NCI-H82 (cell line): ENCODE measurements at regions not wholly inside any gene's neighbourhood (a gene's known extent, or its start where the extent isn't known, plus 50 kb on each side); places are given as distances from the start of the nearest gene placed in this dataset.

Experiments used
- DNase-seq: peaks from one replicate; lab custom pipeline; 2025; lab: John Stamatoyannopoulos, UW

DNA sequence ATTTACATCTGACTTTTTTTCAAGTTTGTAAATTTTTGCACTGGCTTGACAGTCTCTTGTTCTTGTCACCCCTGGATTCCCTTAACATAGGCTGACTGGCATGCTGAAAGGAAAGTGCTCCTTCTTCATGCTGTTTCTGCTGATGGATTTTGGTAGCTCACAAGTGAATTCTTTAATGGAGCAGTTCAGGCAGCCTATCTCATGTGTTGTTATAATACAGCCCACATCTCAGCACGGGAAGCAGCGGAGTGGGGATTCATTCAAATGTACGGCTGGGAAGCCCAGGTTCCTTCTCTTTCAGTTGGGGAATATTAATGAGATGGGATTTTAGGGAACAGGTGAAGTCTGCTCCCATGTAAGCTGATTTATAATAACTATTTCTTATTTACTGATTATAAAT is 142.8 kb downstream of the CD8B2 start:
- no peak for DNase-seq

GRCh38 chr2:106631281-106631680 is 144.1 kb downstream of the CD8B2 start:
- DNase-seq = no peak

DNA sequence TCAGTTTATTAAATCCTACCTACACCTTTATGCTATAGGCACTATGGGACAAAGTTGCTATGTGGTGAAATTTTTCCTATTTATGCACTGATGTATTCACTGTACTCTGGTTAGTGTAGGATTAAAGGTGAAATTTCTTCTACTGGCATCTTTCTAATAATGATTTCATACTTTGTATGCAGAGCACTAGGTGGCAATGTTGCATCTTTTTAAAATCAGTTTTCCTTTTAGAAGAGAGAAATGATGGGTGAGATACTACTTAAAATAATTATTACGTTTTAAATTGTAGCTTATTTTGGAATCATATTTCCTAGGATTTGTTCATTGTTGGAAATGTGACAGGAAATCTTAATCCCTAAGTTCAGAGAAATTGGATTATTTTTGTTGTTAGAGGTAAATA is 150.9 kb downstream of the CD8B2 start:
- peak; percentile 42 for DNase-seq

DNA sequence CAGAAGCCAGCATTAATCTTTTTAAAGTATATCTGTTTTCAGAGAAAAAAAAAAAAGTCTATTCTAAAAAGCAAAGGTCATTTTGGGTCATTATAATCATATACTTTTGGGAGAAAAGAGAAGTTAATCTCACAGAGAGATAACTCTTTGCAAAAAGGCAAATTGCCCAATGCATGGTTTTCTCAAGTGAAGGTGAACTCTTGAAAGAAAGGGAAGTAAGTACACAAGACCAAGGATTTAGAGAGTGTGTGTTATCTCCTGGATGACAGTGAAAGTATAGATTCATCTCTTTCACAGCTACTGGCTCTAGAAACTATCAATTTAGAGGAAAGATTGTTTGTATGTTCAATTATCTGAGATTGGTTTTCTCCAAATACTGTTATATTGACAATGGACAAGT is 151.4 kb downstream of the CD8B2 start:
- DNase-seq = no peak

DNA sequence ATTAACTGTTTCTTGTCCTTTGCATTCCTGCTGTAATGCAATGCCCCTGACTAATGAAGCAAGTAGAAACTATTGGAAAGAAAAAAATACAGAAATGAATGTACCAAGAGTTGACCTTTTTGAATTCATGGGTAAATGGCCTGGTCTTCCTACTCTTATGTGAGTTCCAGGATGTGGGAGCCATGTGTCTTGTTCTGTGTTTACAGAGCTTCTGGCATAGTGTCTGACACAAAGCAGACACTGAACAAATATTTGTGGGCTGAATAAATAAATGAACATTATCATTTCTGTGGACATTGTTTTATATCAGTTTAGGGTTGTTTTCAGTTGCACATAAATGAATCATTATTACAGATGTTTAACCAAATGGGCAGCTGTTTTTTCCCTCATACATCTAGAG is 155.5 kb downstream of the CD8B2 start:
- no peak for DNase-seq

DNA sequence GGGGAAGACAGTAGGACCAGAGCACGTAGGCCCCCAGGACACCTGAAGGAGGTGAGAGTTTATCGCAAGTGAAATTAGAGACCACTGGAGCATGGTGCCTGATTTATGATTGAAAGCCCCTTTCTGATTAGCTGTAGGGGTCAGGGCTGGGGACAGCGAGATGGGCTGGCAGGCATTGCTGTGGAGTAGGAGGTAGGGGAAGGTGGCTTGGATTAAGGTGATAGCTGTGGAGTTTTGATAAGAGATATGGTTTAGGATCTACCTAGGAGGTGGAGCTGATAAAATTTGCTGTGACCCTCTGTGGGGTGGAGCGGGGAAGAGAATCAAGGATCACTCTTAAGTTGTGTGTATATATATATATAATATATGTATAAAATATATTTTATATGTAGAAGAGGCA is 157.5 kb downstream of the CD8B2 start:
- DNase-seq = no peak

- no peak for DNase-seq
These were observed 159.4 kb downstream of the CD8B2 start for GRCh38 chr2:106646605-106647004.

DNA sequence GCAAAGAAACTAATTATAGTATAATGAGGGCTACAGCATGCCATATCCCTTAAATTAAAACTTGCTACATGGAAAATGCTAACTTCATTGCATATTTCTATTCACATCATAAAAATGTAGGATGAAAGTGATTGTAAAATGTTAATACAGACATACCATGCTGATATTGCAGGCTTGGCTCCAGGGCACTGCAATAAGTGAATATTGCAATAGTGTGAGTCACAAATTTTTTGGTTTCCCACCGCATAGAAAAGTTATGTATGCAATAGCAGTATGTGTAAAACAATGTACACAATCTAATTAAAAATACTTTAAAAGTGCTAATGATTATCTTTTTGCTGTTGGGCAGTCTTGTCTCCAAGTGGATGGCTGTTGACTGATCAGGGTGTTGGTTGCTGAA is 162.1 kb downstream of the CD8B2 start:
- DNase-seq = no peak

DNA sequence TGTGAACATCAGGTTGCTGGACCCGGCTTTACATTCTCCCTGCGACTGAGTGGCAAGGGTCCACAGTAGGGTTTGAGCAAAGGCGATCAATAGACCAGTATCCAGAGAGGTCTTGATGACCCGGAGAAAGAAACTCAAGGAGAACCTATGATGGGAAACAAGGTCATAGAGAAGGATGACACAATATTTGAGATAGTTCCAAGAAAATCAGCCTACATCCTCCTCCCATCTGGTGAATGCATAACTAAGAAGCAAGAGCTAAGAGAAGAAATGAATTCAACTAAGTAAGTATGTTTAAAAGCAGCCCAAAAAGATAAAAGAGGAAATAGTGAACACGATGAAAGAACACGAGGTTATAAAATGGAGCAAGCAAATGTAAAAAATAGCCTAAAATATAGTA is 166.3 kb downstream of the CD8B2 start:
- DNase-seq = no peak

- DNase-seq = no peak
These were observed 171.5 kb downstream of the CD8B2 start for GRCh38 chr2:106658616-106659015.

- no peak for DNase-seq
These were observed 177.5 kb downstream of the CD8B2 start for GRCh38 chr2:106664669-106665068.

GRCh38 chr2:106667478-106668070 is 180.4 kb downstream of the CD8B2 start:
- no peak for DNase-seq

DNA sequence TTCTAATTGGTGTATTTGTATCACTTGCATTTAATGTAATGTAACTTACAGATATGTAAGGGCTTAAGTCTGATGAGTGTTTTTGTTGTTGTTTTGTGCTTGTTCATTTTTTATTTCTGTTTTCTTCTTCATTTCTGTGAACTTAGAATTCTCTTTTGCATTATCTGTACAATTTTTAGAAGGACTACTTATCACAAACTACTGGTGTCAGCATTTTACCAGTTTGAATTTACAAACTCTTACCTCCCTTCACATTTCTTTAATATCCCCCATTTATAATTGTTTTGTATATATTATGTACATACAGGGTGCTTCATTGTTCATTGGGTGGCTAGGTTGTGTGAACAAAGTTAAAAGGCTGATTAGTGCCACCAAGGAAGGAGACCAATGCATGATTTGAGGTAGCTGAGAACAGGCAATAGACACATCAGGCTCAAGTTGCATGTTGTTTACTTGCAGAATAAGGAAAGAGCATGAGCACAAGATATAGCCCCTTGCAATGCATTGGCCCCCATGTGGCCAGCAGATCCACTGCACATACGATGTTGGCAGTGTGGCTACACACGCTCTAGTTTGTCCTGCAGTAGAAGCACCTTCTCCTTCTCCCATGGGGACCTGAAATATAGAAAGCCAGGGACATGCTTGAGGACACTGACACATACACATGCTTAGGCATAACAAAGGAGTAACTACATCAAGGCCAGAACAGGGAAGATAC is 198.2 kb downstream of the CD8B2 start:
- no peak for DNase-seq

DNA sequence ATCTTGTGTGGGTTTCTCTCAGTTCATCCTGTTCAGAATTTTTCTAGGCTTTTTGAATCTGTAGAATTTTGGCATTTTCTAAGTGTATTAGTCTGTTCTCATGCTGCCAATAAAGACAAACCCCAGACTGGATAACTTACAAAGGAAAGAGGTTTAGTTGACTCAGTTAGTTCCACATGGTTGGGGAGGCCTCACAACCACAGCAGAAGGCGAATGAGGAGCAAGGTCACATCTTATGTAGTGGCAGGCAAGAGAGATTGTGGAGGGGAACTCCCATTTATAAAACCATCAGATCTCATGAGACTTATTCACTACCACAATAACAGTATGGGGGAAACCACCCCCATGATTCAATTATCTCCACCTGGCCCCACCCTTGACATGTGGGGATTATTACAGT is 199.2 kb downstream of the ST6GAL2 start:
- no peak for DNase-seq

GRCh38 chr2:106694964-106695470 is 190.9 kb downstream of the ST6GAL2 start:
- no peak for DNase-seq

- no peak for DNase-seq
These were observed 190.0 kb downstream of the ST6GAL2 start for GRCh38 chr2:106695919-106696318.

- DNase-seq = no peak
These were observed 185.4 kb downstream of the ST6GAL2 start for GRCh38 chr2:106700616-106701015.

GRCh38 chr2:106701203-106702022 is 184.6 kb downstream of the ST6GAL2 start:
- no peak for DNase-seq

GRCh38 chr2:106703161-106703560 is 182.8 kb downstream of the ST6GAL2 start:
- DNase-seq = no peak

GRCh38 chr2:106704798-106705197 is 181.2 kb downstream of the ST6GAL2 start:
- no peak for DNase-seq

DNA sequence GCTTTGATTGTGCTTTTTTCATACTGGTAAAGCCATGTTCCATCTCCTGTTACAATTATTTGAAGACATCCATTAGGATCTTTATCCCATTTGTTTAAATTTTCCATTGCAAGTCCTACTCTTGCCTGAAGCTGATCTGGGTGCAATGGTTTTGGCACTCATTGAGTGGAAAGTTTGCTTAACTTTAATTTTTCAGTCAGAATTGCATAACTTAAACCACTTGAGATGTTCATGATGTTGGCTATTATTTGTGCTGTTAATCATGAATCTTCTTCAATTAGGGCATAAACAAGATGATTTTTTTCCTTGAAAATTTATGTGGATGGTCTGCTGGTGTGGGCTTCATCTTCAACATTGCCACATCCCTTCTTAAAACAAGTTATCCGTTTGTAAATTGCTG is 180.1 kb downstream of the ST6GAL2 start:
- no peak for DNase-seq

GRCh38 chr2:106706283-106706682 is 179.7 kb downstream of the ST6GAL2 start:
- DNase-seq = no peak

DNA sequence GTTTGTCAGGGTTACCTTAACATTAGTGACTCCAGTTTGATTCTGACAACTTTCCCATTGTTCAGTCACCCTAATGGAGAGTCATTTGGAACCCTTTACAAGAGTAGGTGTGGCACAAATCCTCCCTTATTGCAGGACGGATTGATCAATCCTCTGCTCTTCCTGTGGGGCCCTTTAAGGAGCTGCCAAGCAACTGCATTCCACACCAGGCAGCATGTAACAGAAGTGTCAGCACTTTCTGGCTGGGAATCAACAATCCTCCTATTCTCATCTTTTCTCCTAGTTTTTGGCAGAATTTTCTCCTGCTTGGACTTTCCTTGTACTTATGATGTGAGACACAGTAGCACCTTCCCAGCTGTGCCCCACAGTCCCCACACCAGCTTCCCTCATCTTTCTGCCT is 177.8 kb downstream of the ST6GAL2 start:
- no peak for DNase-seq
